K562 (cell line): ENCODE measurements at regions not wholly inside any gene's neighbourhood (a gene's known extent, or its start where the extent isn't known, plus 50 kb on each side); places are given as distances from the start of the nearest gene placed in this dataset.

Source experiments
- ASH1L ChIP-seq: fragments of 450-650 bp; IDR thresholded peaks from 2 replicates; pipeline ENCODE4 v1.6.1; 2018; ENCODE audit warnings: borderline replicate concordance, mild to moderate bottlenecking, low read depth; ENCODE audit not compliant: partially characterized antibody
- CEBPB ChIP-seq: fragments of 450-650 bp; IDR thresholded peaks from 2 replicates; pipeline ENCODE4 v1.6.1; 2016; ENCODE audit warnings: missing genetic modification characterization, missing compliant biosample characterization
- CTCFL ChIP-seq: IDR thresholded peaks from 2 replicates; pipeline ENCODE4 v1.6.1; 2011; ENCODE audit warnings: borderline replicate concordance, low read depth, mild to moderate bottlenecking, moderate library complexity, low read length; ENCODE audit not compliant: insufficient read depth, poor library complexity, severe bottlenecking
- ETS2 ChIP-seq: IDR thresholded peaks from 2 replicates; pipeline ENCODE4 v1.6.1; 2016; ENCODE audit warnings: borderline replicate concordance, missing genetic modification characterization, mild to moderate bottlenecking, moderate library complexity, missing compliant biosample characterization; ENCODE audit not compliant: poor library complexity, severe bottlenecking
- FOXK2 ChIP-seq, 2 experiments: fragments of 450-650 bp; IDR thresholded peaks in 1 of 2; conservative IDR thresholded peaks in 1 of 2; 2 replicates each; pipeline ENCODE4 v1.6.1; 2016; ENCODE audit warnings: low read depth in 2 of 2, mild to moderate bottlenecking in 1 of 2
- KLF6 ChIP-seq: fragments of 250-450 bp; sonication (Bioruptor Pico); IDR thresholded peaks from 2 replicates; pipeline ENCODE4 v1.4.0; 2020; ENCODE audit warnings: mild to moderate bottlenecking, moderate library complexity, borderline replicate concordance
- L3MBTL2 ChIP-seq: fragments of 450-650 bp; IDR thresholded peaks from 2 replicates; pipeline ENCODE4 v1.6.1; 2016; ENCODE audit warnings: mild to moderate bottlenecking, moderate library complexity
- MCM3 ChIP-seq: fragments of 450-650 bp; IDR thresholded peaks from 2 replicates; pipeline ENCODE4 v1.6.1; 2016
- MNT ChIP-seq, 2 experiments: fragments of 450-650 bp; conservative IDR thresholded peaks; 2 replicates each; pipeline ENCODE4 v1.6.1; 2017; ENCODE audit warnings: mild to moderate bottlenecking in 2 of 2, moderate library complexity in 2 of 2
- NR4A1 ChIP-seq, 2 experiments: fragments of 250-450 bp in 1 of 2; fragments of 450-650 bp in 1 of 2; sonication (Bioruptor Pico) in 1 of 2; IDR thresholded peaks; 2 replicates each; pipeline versions ENCODE4 v1.4.0 to v1.6.1; 2016 to 2020; ENCODE audit warnings: mild to moderate bottlenecking in 2 of 2, missing compliant biosample characterization in 1 of 2, missing genetic modification characterization in 1 of 2, moderate library complexity in 1 of 2
- RAD21 ChIP-seq, 2 experiments: fragments of 250-450 bp in 1 of 2; fragments of 450-650 bp in 1 of 2; sonication (Bioruptor Pico) in 1 of 2; formaldehyde crosslinking in 1 of 2; IDR thresholded peaks in 1 of 2; conservative IDR thresholded peaks in 1 of 2; 2 replicates each; pipeline versions ENCODE4 v1.4.0 to v1.8.0; 2020 to 2022; ENCODE audit warnings: mild to moderate bottlenecking in 2 of 2, moderate library complexity in 1 of 2
- RAD51 ChIP-seq: fragments of 450-650 bp; IDR thresholded peaks from 2 replicates; pipeline ENCODE4 v1.7.1; 2016; ENCODE audit warnings: low read depth, mild to moderate bottlenecking, borderline replicate concordance
- STAT5B ChIP-seq: fragments of 250-450 bp; sonication (Bioruptor Pico); IDR thresholded peaks from 2 replicates; pipeline ENCODE4 v1.8.0; 2021; ENCODE audit warnings: mild to moderate bottlenecking, inconsistent platforms
- UBTF ChIP-seq, 2 experiments: IDR thresholded peaks; 2 replicates each; pipeline ENCODE4 v1.6.1; 2012; ENCODE audit warnings: improper control_type of control experiment in 2 of 2, low read depth in 2 of 2, low read length in 2 of 2, borderline replicate concordance in 1 of 2
- ZNF592 ChIP-seq: fragments of 450-650 bp; IDR thresholded peaks from 2 replicates; pipeline ENCODE4 v1.6.1; 2017; ENCODE audit warnings: antibody characterized with exemption, mild to moderate bottlenecking

- no peak for TF ChIP-seq ASH1L
- peak; percentile 71 for TF ChIP-seq L3MBTL2
- TF ChIP-seq CEBPB (tag) = peak; percentile 63; the same call in 1 of the 2 replicates
- peak; percentile 81 for TF ChIP-seq RAD51
- TF ChIP-seq UBTF (IDR thresholded peaks at IDR 0.05; ENCODE audit: borderline replicate concordance in 1 of 2, low read depth in 2 of 2, low read length in 2 of 2) = no peak
- no peak for TF ChIP-seq MCM3
- TF ChIP-seq ZNF592 = 0 out of 2 replicates have a peak, but pooled peaks have one; percentile 46
- TF ChIP-seq CTCFL = no peak
- no peak for TF ChIP-seq STAT5B (CRISPR knock-in tag)
- TF ChIP-seq NR4A1 (CRISPR knock-in tag; IDR thresholded peaks at IDR 0.05) = no peak
- TF ChIP-seq NR4A1 (tag; IDR thresholded peaks at IDR 0.05) = 0 out of 2 replicates have a peak, but pooled peaks have one; percentile 38
- TF ChIP-seq ETS2 = no peak
- no peak for TF ChIP-seq FOXK2 (conservative IDR thresholded peaks at IDR 0.05 in 1 of 2, IDR thresholded peaks at IDR 0.05 in 1 of 2; ENCODE audit: low read depth in 2 of 2)
- no peak for TF ChIP-seq KLF6 (CRISPR knock-in tag)
- TF ChIP-seq RAD21 (CRISPR knock-in tag; conservative IDR thresholded peaks at IDR 0.05 in 1 of 2, IDR thresholded peaks at IDR 0.05 in 1 of 2) = peak in 1 of 2 experiments; percentile 19; a peak in 3 of 4 replicates
- peak; percentile 63 to 80; a peak in 3 of 4 replicates for TF ChIP-seq MNT (conservative IDR thresholded peaks at IDR 0.05)
These were observed 233.2 kb upstream of the BTG1 start (continued) for GRCh38 chr12:92378682-92379479.
